Colon (tissue), 2 donors: ENCODE measurements at regions not wholly inside any gene's neighbourhood (a gene's known extent, or its start where the extent isn't known, plus 50 kb on each side); places are given as distances from the start of the nearest gene placed in this dataset.

Experiments
- FAIRE-seq: peaks from 2 replicates; lab custom pipeline; 2012; peaks lifted over from hg19 to GRCh38; lab: Jason Lieb, UNC
- donor health status: control.
- donor health status: control.

- FAIRE-seq = no peak
These were observed 200.1 kb downstream of the TLE3 start for GRCh38 chr15:69897471-69898237.

GRCh38 chr15:69898243-69898642 lies 199.5 kb downstream of the TLE3 start:
- no peak for FAIRE-seq

GRCh38 chr15:69902414-69903062 lies 195.2 kb downstream of the TLE3 start:
- FAIRE-seq = no peak

GRCh38 chr15:69903470-69904469 lies 193.9 kb downstream of the TLE3 start:
- no peak for FAIRE-seq

GRCh38 chr15:69906256-69907185 lies 191.2 kb downstream of the TLE3 start:
- FAIRE-seq = no peak

DNA sequence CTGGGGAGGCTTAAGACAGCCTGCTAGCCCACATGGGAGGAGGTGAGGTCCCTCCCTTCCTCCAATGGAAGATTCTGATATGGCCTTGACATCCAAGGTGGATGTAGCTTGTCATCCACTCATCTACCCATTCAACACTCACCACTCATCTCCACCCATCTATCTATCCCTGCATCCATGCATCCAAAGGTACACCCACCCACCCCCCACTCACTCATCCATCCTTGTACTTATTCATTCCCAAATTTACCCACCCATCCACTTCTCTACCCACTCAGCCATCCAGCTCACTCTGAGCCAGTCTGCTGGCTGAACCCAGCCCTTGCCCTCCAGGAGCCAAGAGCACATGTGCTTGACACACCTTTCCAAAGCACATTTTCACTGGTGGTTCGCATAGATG lies 189.7 kb downstream of the TLE3 start:
- no peak for FAIRE-seq

GRCh38 chr15:69908590-69909420 lies 188.9 kb downstream of the TLE3 start:
- FAIRE-seq = no peak

GRCh38 chr15:69909719-69910444 lies 187.8 kb downstream of the TLE3 start:
- no peak for FAIRE-seq

GRCh38 chr15:69910514-69910913 lies 187.2 kb downstream of the TLE3 start:
- no peak for FAIRE-seq

GRCh38 chr15:69912116-69912515 lies 185.6 kb downstream of the TLE3 start:
- no peak for FAIRE-seq

DNA sequence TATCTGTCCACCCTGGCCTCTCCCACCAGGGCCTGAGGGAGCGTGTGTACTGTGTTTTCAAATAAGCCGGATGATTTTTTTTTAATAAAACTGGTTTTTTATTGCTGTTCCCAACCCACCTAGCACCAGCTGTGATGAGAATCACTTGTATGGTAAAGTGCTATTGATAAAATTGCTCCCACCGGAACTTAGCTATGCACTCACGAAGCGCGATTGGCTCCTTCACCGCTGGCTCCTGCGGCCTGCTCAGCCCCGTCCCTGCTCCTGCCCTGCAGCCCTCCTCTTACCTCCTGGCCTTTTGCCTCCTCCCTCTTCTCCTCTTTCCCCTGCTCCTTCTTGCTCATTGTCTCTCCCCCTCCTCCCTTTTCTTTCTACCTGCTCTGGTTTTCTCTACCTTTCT lies 183.7 kb downstream of the TLE3 start:
- FAIRE-seq = no peak

DNA sequence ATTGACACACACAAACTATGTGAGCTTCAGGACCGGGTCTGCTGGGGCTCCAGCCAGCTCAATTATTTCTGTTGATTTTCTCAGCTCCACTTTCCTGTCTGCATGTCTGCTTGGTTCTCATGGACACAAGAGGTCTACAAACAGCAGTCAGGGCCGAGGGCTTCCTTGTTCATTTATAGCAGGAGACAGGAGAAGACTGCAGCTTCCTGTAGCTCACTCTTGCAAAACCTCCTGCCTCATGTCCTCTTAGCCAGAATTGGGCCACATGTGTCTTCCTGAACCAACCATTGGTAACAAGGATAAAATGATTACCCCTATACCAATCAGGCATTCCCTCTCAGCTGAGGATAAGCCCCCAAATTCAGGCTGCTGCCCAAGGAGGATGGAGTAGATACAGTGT lies 182.8 kb downstream of the TLE3 start:
- FAIRE-seq = no peak

DNA sequence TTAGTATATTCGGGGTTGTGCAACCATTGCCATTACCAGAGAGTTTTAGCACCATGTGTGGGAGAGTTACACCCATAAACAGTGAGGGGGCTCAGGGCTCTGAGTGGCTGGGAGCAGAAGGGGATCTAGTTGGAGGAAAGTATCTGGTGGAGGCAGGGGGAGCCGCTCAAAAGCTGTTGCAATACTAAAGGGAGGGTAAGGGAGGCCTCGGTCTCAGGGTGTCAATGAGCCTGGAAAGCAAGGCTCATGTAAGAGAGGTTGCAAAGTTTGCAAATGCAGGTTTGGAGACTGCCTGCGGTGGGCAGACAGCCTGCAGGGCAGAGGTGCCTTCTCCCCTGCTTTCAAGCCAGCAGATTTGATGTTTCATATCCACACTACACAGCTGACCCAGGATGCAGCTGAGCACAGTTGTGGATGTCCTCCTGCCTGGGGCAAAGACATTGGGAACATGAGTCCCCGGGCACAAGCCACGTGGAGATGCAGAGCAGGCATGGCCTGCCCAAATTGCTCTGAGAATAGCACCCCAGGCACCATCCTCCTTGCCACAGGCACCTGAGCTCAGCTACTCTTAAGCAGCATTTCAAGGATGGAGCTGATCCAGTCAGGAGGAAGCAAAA lies 181.4 kb downstream of the TLE3 start:
- FAIRE-seq = no peak

DNA sequence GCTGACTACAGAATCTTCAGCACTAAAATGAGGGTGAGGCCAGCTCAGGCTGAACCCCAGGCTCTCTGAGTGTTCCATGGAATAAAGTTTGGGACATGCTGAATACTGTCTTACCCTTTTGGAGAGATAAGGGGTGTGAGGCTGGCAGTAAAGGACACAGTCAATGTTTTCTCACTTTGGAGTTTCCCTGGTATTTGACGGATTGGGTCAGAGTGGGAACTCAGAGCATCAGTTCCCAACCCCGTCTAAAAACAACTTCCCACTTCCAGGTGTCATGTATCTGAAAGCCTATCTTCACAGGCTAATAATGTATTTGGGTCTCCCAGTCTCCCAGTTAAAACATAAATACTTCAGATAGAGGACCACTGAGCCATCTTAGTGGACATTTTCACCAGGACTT lies 180.7 kb downstream of the TLE3 start:
- FAIRE-seq = no peak

- no peak for FAIRE-seq
These were observed 177.9 kb downstream of the TLE3 start for GRCh38 chr15:69919816-69920215.

DNA sequence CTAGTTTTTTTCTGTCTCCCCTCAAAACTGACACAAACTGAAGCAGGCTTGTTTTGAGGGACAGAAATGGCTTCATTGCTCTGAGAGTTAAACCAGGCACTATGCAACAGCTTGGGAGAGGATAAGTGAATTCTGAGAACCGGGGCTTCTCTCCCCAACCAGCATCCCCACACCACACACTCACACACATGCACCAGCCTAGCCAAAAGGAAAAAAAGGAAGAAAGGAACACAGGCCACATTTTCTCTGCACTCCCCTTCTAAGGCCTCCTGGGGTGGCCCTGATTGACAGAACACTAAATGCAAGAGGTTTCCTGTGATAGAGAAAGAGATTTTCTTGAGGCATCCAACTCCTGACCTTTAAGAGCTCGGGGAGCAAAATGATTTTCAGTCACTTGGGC lies 177.5 kb downstream of the TLE3 start:
- no peak for FAIRE-seq

DNA sequence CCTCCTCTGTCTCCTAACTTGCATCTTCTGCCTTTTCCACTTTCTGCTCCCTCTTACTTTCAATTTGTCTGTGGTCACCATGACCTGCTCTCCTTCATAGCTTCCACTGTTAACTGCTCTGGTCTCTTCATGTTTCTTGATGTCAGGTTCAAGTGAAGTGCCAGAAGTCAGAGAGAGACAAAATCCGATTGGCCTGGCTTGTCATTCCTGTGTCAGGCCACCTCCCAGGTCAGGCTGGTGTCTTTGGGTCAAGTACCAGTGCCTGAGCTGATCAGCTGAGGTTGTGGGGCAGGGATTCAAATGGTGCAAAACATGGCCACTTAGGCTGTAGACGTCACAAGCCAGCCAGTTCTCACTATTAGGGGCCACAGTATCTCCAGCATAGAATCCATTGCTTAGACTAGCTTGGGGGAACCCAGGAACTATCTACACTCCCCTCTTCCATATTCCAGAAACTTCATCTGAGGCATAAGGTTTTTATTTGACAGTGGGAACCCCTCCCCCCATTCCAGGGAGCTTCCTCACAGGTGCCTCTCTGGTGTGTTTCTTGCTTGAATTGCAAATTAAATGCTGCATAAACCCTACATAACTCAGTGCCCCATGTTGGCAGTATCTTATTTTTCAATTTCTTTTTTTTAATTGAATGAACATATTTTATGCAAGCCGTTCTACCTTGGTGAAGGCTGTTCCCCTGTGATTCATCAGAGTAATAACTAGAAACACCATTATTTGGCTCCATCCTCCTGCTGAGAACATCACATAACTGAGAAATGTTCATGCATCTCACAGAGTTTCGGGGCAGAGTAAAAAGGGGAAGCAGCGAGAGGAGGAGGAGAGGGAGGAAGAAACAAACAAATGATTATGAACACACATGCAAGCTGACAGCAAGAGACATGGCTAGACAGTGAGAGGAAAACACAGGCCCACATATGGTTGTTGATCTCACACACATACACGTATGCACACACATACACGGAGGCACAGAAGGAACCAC lies 175.8 kb downstream of the TLE3 start:
- FAIRE-seq = no peak

GRCh38 chr15:69924531-69924930 lies 173.2 kb downstream of the TLE3 start:
- no peak for FAIRE-seq
